ENCODE measurements at regions not wholly inside any gene's neighbourhood (a gene's known extent, or its start where the extent isn't known, plus 50 kb on each side); places are given as distances from the start of the nearest gene placed in this dataset.

GRCh38 chr12:88273450-88273849 lies 131.3 kb downstream of the TMTC3 start:
- no peak overlapping the region for H3K4me3 ChIP-seq
- intact Hi-C loops (cut with DNase I), result no loop called here
- no peaks in the 10 kb centered on the region for H3K27me3 ChIP-seq
- 75 to 84% (median 82%) methylated on average over 2 of the region's 2 CpGs for WGBS, 4 donors
- DNase-seq, result no peak
- H3K27ac ChIP-seq, result no peak overlapping the region
- H3K4me1 ChIP-seq (replicated peaks in 1 of 2), result no peaks in the 10 kb centered on the region
- no peaks in the 10 kb centered on the region for H3K9me3 ChIP-seq (replicated peaks in 1 of 3)
- TF ChIP-seq, protein P1, sequence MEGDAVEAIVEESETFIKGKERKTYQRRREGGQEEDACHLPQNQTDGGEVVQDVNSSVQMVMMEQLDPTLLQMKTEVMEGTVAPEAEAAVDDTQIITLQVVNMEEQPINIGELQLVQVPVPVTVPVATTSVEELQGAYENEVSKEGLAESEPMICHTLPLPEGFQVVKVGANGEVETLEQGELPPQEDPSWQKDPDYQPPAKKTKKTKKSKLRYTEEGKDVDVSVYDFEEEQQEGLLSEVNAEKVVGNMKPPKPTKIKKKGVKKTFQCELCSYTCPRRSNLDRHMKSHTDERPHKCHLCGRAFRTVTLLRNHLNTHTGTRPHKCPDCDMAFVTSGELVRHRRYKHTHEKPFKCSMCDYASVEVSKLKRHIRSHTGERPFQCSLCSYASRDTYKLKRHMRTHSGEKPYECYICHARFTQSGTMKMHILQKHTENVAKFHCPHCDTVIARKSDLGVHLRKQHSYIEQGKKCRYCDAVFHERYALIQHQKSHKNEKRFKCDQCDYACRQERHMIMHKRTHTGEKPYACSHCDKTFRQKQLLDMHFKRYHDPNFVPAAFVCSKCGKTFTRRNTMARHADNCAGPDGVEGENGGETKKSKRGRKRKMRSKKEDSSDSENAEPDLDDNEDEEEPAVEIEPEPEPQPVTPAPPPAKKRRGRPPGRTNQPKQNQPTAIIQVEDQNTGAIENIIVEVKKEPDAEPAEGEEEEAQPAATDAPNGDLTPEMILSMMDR (IDR thresholded peaks at IDR 0.05), result no peak
- no peak for TF ChIP-seq POLR2A (IDR thresholded peaks at IDR 0.05)
- no peaks in the 10 kb centered on the region for H3K36me3 ChIP-seq (replicated peaks in 1 of 2)

DNA sequence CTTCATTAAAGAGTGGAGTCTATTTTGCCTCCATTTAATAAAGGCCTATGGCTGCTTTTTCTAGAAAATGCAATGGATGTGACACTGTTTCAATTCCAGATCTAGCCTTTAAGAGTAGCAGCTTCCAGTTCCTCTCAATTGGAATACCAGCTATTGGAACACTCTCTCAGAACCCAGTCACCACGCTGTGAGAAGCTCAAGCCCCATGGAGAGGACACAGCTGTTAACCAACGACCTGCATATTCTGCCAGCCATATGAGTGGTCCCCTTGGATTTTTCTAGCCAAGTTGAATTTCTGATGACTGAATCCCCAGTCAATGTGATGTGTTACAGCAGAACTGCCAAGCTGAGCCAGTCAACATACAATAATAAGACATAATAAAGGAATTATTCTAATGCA lies 131.8 kb downstream of the TMTC3 start:
- Histone ChIP-seq H3K27me3 (no peaks in the 10 kb centered on the region), H3K4me1 (replicated peaks in 1 of 2) (no peaks in the 10 kb centered on the region), H3K27ac (no peak overlapping the region), H3K9me3 (replicated peaks in 1 of 3) (no peaks in the 10 kb centered on the region), H3K4me3 (no peak overlapping the region), H3K36me3 (replicated peaks in 1 of 2) (no peaks in the 10 kb centered on the region)
- WGBS, 4 donors, result 58 to 77% (median 70%) methylated on average over 2 of the region's 2 CpGs
- no peak for DNase-seq
- TF ChIP-seq POLR2A (IDR thresholded peaks at IDR 0.05), result no peak
- TF ChIP-seq, protein P1 (IDR thresholded peaks at IDR 0.05), result no peak
- intact Hi-C loops (cut with DNase I), result no loop called here

DNA sequence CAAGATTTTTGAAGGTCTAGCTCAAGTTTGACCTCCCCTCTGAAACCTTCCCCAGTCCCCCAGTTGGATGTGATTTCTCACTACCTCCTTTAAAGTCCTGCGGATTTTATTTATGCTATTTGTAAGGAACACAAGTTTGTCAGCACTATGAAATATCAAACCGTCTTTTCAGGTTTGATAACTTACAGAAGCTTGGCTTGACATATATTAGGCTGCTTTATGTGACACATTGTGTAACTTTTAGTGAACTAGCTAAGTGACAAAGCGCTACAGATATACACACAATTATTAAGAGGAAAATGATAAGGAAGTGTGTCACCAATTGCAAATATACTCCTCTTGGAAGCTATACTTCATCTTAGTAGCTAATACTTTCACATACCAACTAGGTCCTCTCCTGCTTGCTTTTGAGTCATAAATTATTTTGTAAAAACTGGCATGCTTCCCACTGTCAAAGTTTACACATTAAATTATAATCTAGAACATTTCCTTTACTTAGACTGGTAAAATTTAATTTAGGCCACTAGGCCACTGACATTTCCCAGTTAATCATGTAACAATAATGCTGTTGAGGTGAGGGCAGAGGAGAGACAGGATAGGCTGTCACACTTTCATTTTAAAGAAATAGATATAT lies 149.5 kb downstream of the TMTC3 start:
- H3K4me3 ChIP-seq, result no peak overlapping the region
- H3K9me3 ChIP-seq (replicated peaks in 1 of 3), result no peaks in the 10 kb centered on the region
- H3K27me3 ChIP-seq, result no peaks in the 10 kb centered on the region
- WGBS, 4 donors, result 84 to 89% (median 85%) methylated on average over 3 of the region's 3 CpGs
- TF ChIP-seq, protein P1 (IDR thresholded peaks at IDR 0.05), result no peak
- TF ChIP-seq POLR2A (IDR thresholded peaks at IDR 0.05), result no peak
- no peak for DNase-seq
- no peaks in the 10 kb centered on the region for H3K36me3 ChIP-seq (replicated peaks in 1 of 2)
- no peaks in the 10 kb centered on the region for H3K4me1 ChIP-seq (replicated peaks in 1 of 2)
- H3K27ac ChIP-seq, result no peak overlapping the region
- intact Hi-C loops (cut with DNase I), result no loop called here

DNA sequence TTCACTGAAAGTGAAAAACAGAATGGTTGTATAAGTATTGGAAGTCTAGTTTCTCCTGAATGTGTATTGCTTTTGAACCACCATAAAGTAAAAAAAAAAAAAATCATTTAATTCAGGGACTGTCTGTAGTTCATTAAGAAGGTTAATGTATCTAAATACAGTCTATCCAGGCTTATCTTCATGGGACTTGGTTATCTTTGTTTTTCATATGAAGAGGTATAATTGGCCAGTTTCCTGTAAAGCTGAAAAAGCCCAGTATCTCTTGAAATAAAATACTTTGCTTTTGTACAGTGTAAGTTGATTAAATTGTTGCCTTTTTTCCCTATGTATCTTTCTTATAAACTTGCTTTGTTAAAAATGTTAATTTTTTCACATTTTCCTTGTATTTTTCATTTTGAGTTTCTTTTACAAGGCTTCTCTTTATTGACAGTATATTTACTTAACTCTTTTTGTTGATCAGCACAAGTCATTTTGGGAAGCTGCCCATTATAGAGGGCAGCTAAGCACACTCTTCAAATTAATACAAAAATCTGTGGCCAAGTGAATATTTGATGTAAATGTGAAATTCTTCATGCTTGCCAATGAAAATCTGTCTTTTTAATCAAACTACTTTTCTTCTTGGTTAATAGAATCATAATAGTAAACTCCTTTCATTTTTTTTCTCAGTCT lies 156.0 kb downstream of the TMTC3 start:
- DNase-seq, result no peak
- intact Hi-C loops (cut with DNase I), result no loop called here
- H3K36me3 ChIP-seq (replicated peaks in 1 of 2), result no peaks in the 10 kb centered on the region
- no peak for TF ChIP-seq POLR2A (IDR thresholded peaks at IDR 0.05)
- TF ChIP-seq, protein P1 (IDR thresholded peaks at IDR 0.05), result no peak
- H3K27me3 ChIP-seq, result no peaks in the 10 kb centered on the region
- H3K4me1 ChIP-seq (replicated peaks in 1 of 2), result no peaks in the 10 kb centered on the region
- H3K9me3 ChIP-seq (replicated peaks in 1 of 3), result no peaks in the 10 kb centered on the region
- no peak overlapping the region for H3K4me3 ChIP-seq
- H3K27ac ChIP-seq, result no peak overlapping the region

Measured in adrenal gland (tissue), 9 donors.